ENCODE measurements at regions not wholly inside any gene's neighbourhood (a gene's known extent, or its start where the extent isn't known, plus 50 kb on each side); places are given as distances from the start of the nearest gene placed in this dataset.

- no peak for DNase-seq
- H3K14ac ChIP-seq (ENCODE audit: insufficient read depth, low read length) = no peak overlapping the region
- no peak overlapping the region for H4K5ac ChIP-seq (ENCODE audit: insufficient read length, low read depth, low read length)
- H2BK12ac ChIP-seq (ENCODE audit: insufficient read length, low read depth, low read length) = no peak overlapping the region
- Mint-ChIP-seq H3K9me3 (peaks cover 0 to 2% of the 10 kb centered on the region in 2 experiments; a peak in 1 of 5 replicates), H3K36me3 (ENCODE audit: insufficient read depth in 1 of 3, low read depth in 3 of 3) (peaks cover 0 to 2% (median 0%) of the 10 kb centered on the region in 3 experiments; a peak in 1 of 7 replicates), H3K27ac (no peak overlapping the region), H3K4me3 (no peak overlapping the region), H3K4me1 (no peaks in the 10 kb centered on the region; a peak in 1 of 4 replicates), H3K27me3 (ENCODE audit: low read depth) (no peaks in the 10 kb centered on the region)
- H3K9me3 ChIP-seq (ENCODE audit: control insufficient read depth, low read depth, low read length) = no peaks in the 10 kb centered on the region
- H2BK15ac ChIP-seq (ENCODE audit: low read depth, low read length) = no peak overlapping the region
- no peak overlapping the region for H2BK20ac ChIP-seq (ENCODE audit: low read depth, low read length, poor library complexity, severe bottlenecking)
- no peak overlapping the region for H2BK5ac ChIP-seq (ENCODE audit: insufficient read length, low read length)
- no peaks in the 10 kb centered on the region for H3K79me1 ChIP-seq (ENCODE audit: insufficient read depth, low read depth, low read length, poor library complexity, severe bottlenecking)
- no peak overlapping the region for H3K4ac ChIP-seq (ENCODE audit: low read depth, low read length)
- no peak overlapping the region for H4K91ac ChIP-seq (ENCODE audit: insufficient read length, low read depth, low read length)
- H3K23ac ChIP-seq (ENCODE audit: insufficient read length, low read depth, low read length) = no peak overlapping the region
- no peak overlapping the region for H4K8ac ChIP-seq (replicated peaks; ENCODE audit: insufficient read length, low read depth, low read length)
- H3K79me2 ChIP-seq (ENCODE audit: insufficient read depth, low read length) = no peaks in the 10 kb centered on the region
- no CpG with 5 or more reads among the region's 1 CpG for WGBS (ENCODE audit: extremely low coverage, insufficient read length, low lambda C conversion rate)
- H3K9ac ChIP-seq (ENCODE audit: extremely low read depth, insufficient read length, low read length) = no peak overlapping the region
- H3K18ac ChIP-seq (ENCODE audit: insufficient read length, low read depth, low read length) = no peak overlapping the region
- H3K23me2 ChIP-seq (ENCODE audit: insufficient read length, low read depth, low read length, poor library complexity, severe bottlenecking) = no peaks in the 10 kb centered on the region
- H3K4me1 ChIP-seq (ENCODE audit: insufficient read depth, low read length) = no peaks in the 10 kb centered on the region
- no peak overlapping the region for H3T11ph ChIP-seq (ENCODE audit: low read length)
- H2BK120ac ChIP-seq (ENCODE audit: low read depth, low read length, poor library complexity, severe bottlenecking) = no peak overlapping the region
- H3K4me2 ChIP-seq (ENCODE audit: insufficient read depth, insufficient read length, low read length) = no peak overlapping the region
- H3K27me3 ChIP-seq (ENCODE audit: insufficient read depth, low read length) = no peaks in the 10 kb centered on the region
- H2AK5ac ChIP-seq (ENCODE audit: insufficient read length, low read length) = no peak overlapping the region
- H3K56ac ChIP-seq (ENCODE audit: insufficient read length, low read depth, low read length) = no peak overlapping the region
- TF ChIP-seq CTCF (conservative IDR thresholded peaks at IDR 0.05) = no peak
- H2AFZ ChIP-seq (ENCODE audit: low read length) = no peak overlapping the region
- no peaks in the 10 kb centered on the region for H4K20me1 ChIP-seq (ENCODE audit: control insufficient read depth, insufficient read depth, insufficient read length)
- H3K27ac ChIP-seq (ENCODE audit: insufficient read length, low read depth, low read length) = no peak overlapping the region
Observed at GRCh38 chr9:28882529-28882928, 1309.2 kb upstream of the C9orf72 start.

Data from H9 (cell line).